ENCODE measurements at regions not wholly inside any gene's neighbourhood (a gene's known extent, or its start where the extent isn't known, plus 50 kb on each side); places are given as distances from the start of the nearest gene placed in this dataset.

DNA sequence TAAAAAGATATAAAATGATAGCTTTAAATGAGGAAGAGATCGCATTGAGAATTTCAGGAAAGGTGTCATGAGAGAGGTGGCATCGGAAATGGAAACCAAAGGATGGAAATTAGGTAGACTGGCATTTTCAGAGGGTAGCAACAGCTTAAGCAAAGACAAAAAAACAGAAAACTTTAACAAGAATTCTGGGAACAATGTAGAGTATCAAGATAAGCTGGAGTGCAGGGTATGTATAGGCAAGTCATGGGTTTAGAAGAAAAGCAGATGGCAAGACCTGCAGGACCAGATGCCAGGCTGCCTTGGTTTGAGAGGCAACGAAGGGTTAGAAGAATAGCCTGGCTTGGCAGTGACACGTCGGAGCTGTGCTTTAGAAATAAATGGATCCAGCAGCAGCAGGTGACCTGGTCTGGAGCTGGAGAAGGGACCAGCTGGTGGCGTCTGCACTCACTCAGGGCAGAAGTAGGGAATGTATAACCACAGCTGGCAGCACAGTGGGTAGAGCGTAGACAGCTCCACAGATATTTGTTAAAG, 149.4 kb upstream of the TIAM1 start:
- H3K4me3 ChIP-seq (ENCODE audit: low read depth, low read length) = no peak overlapping the region
- TF ChIP-seq, protein P1, sequence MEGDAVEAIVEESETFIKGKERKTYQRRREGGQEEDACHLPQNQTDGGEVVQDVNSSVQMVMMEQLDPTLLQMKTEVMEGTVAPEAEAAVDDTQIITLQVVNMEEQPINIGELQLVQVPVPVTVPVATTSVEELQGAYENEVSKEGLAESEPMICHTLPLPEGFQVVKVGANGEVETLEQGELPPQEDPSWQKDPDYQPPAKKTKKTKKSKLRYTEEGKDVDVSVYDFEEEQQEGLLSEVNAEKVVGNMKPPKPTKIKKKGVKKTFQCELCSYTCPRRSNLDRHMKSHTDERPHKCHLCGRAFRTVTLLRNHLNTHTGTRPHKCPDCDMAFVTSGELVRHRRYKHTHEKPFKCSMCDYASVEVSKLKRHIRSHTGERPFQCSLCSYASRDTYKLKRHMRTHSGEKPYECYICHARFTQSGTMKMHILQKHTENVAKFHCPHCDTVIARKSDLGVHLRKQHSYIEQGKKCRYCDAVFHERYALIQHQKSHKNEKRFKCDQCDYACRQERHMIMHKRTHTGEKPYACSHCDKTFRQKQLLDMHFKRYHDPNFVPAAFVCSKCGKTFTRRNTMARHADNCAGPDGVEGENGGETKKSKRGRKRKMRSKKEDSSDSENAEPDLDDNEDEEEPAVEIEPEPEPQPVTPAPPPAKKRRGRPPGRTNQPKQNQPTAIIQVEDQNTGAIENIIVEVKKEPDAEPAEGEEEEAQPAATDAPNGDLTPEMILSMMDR (IDR thresholded peaks at IDR 0.05; ENCODE audit: borderline replicate concordance, insufficient read depth, low read depth, low read length) = no peak

DNA sequence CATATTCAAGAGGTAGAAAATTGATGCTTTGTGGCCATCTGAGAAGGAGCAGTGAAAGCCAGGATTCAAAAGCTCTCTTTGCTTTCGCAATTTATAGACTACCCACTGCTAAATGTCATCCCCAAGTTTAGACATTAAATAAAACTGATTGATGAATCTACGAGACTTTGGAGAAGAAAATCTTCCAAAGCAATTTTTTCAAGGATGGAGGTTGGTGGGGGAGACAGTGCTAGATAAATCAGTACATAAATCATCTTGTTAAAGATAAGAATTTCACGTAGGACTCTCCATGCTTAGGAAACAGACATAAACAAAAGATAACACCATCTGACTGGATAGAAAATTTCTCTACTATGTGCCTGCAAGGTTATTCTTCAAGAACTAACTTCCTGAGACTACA, 147.6 kb upstream of the TIAM1 start:
- no peak overlapping the region for H3K4me3 ChIP-seq (ENCODE audit: low read depth, low read length)
- TF ChIP-seq, protein P1 (IDR thresholded peaks at IDR 0.05; ENCODE audit: borderline replicate concordance, insufficient read depth, low read depth, low read length) = no peak

DNA sequence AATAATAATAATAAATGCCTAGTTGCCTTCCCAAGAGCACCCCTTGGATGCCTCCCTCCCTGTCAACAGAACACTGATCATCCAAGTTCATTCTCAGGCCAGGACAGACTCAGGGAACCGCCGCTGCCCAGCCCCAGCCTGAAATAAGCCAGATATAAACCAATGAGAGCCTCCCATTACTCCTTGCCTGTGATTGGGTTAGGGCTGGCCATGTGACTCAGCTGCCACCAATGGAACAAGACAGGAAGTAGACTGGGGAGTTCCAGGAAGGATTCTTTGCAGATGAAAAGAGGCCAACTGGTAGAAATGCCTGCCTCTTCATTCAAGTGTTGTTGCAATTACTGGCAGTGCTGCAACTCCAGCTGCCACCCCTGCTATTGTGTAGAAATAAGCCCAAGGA, 146.4 kb upstream of the TIAM1 start:
- no peak overlapping the region for H3K4me3 ChIP-seq (ENCODE audit: low read depth, low read length)
- TF ChIP-seq, protein P1 (IDR thresholded peaks at IDR 0.05; ENCODE audit: borderline replicate concordance, insufficient read depth, low read depth, low read length) = no peak

DNA sequence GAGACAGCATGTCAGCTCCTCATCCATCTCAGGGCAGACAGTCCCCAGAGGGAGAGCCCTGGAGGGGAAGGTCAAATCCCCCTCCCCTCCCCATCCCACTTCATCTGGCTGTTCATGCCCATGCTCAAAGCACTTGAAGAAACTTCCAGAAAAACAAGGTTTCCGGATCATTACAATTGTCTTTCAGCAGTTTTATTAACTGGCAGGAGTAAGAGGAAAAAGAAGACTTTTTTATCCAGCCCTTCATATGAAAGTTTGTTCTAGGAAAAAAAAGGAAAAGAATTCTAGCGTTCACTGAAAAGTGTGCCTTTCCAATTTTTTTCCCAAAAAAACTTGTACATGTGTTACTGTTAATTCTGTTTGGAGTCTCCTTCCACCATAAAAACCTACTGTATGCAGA, 145.7 kb upstream of the TIAM1 start:
- TF ChIP-seq, protein P1 (IDR thresholded peaks at IDR 0.05; ENCODE audit: borderline replicate concordance, insufficient read depth, low read depth, low read length) = no peak
- H3K4me3 ChIP-seq (ENCODE audit: low read depth, low read length) = no peak overlapping the region

DNA sequence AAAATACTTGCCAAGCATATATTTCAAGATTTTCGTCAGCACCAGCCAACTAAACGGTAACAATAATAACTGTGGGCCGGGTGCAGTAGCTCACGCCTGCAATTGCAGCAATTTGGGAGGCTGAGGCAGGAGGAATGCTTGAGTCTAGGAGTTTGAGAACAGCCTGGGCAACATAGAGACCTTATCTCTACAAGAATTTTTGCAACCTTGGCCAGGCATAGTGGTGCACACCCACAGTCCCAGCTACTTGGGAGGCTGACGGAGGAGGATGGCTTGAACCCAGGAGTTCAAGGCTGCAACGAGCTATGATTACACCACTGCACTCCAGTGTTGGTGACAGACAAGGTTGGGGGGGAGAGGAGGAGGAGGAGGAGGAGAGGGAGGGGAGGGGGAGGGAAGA, 145.0 kb upstream of the TIAM1 start:
- H3K4me3 ChIP-seq (ENCODE audit: low read depth, low read length) = no peak overlapping the region
- TF ChIP-seq, protein P1 (IDR thresholded peaks at IDR 0.05; ENCODE audit: borderline replicate concordance, insufficient read depth, low read depth, low read length) = no peak

DNA sequence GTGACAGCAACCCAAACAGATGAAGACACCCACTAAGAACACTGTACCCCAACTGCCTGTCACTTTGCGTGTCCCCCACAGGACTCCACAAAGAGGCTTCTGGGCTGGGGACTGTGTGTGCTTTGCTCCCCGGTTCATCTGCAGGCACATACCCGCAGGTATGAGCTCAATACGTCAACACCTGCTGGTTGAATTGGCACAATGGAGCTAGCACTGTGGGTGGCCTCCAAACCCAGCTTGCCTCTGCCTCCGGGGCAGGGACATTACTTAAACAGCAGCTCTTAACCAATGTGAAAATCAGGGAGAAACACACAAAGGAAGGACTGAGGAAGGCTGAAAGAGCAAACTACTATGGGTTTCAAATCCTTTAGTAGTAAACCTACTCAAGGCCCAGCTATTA, 140.2 kb upstream of the TIAM1 start:
- TF ChIP-seq, protein P1 (IDR thresholded peaks at IDR 0.05; ENCODE audit: borderline replicate concordance, insufficient read depth, low read depth, low read length) = no peak
- H3K4me3 ChIP-seq (ENCODE audit: low read depth, low read length) = no peak overlapping the region

DNA sequence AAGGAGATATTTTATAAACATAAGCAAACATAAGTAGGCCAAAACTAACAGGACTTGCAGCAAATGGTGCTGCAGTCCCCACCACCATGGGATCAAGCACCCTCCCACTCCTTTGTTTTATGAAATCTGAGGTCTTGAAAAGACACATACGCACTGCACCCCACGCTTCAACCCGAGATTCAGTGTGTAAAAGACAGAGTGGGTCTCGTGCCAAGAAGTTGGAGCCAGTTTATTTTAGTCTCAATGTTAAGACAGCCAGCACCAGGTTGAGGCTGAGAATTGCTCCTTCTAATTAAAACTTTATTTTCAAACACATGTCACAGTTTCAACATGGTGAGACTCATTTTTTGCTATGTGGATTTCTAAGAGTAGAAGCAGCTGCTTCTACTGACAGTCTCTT, 139.1 kb upstream of the TIAM1 start:
- no peak overlapping the region for H3K4me3 ChIP-seq (ENCODE audit: low read depth, low read length)
- TF ChIP-seq, protein P1 (IDR thresholded peaks at IDR 0.05; ENCODE audit: borderline replicate concordance, insufficient read depth, low read depth, low read length) = no peak

All from GM12875 (cell line).